SW480 (cell line): ENCODE measurements at regions not wholly inside any gene's neighbourhood (a gene's known extent, or its start where the extent isn't known, plus 50 kb on each side); places are given as distances from the start of the nearest gene placed in this dataset.

Source experiments
- DNase-seq: peaks from one replicate; pipeline ENCODE4 v3.0.0-alpha.2; 2016; ENCODE audit warnings: low spot score

DNA sequence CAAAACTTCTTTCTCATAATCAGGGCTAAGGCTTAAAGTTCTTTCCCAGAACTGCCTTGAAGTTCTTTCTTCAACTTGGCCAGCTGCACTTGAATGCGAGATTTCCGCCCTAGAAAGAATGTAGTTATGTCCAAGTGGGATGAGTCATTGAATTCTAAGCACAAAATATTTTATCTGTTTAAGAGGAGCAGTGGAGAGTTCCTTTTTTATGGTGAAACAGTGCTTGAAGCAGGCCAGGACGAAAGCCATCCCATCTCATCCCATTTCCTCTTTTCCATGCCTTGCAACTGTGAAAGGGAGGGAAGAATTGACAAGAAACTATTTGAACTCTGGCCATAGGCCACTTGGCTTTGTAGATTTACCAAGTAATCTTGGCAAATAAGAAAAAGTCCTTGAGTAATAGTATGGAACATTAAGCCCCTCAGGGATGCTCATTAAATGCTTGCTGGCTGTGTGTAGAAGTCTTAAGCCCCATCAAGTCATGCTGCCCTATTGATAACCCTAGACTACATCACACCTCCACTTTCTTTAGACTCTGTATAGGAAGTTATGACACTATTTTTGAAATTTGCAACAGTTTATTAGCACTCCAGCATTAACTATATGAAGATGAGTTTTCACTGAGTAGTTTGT, 174.5 kb downstream of the KCTD12 start:
- no peak for DNase-seq

DNA sequence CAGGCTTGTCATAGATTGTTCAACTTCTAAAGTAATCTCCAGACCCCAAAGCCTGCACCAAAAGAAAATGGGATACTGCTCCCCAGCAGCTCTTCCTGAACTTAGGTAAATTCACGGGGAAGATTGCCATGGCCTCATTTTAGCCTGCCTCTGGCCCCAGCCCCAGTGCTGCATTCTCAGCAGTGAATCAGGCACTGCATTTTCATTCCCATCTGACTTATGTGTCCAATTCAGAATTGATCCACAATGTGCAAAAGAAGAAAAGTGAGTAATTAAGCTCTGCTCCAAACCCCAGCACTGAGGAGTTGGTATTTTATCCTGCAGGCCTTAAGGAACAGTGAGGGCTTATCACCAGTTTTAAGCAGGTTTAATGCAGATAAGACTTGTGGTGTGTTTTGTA, 176.4 kb downstream of the KCTD12 start:
- no peak for DNase-seq

DNA sequence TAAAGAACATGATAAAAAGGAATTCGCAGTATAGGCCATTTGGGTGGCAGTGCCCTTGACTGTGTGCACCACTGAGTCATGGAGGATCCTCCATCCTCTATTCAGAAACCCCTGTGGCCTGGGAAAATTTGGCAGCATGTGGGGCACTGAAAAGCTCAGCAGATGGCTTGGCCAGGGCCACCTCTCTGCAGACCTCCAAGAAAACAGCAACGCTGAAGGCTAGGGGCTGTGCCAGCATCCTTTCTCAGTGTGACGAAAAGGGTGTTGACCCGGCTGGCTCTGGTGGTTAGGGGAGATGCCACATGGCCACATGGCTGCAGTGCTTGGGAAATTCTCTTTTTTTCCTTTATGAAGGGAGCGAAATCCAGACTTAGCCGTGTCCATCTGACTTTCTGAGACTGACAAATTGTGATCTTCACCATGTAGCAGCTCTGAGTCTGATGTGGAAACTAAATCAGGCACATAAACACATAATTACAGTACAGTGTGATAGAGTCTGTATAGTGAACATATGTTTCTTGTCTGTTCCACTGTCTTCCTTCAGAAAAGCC, 178.0 kb downstream of the KCTD12 start:
- DNase-seq: no peak

DNA sequence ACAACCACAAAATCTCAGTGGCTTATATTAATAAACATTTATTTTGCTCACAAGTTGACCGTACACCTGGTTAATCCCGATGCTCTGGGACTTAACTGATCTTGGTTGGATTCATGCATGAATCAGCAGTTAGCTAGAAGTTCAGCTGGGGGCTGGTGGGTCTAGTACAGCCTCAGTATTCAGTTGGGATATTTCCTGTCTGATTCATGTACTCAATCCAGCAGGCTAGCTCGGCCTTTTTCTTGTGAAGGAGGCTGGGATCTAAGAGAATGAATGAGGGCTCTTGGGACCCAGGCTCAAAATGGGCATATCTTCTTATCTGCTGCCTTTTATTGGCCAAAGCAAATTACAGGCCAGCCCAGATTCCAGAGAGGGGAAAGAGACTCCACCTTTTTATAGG, 178.8 kb downstream of the KCTD12 start:
- no peak for DNase-seq

- no peak for DNase-seq
Observed at GRCh38 chr13:76703621-76704288, 182.4 kb downstream of the KCTD12 start.

GRCh38 chr13:76703216-76703615, 183.0 kb downstream of the KCTD12 start:
- no peak for DNase-seq

GRCh38 chr13:76697288-76697687, 188.9 kb downstream of the KCTD12 start:
- DNase-seq: no peak

DNA sequence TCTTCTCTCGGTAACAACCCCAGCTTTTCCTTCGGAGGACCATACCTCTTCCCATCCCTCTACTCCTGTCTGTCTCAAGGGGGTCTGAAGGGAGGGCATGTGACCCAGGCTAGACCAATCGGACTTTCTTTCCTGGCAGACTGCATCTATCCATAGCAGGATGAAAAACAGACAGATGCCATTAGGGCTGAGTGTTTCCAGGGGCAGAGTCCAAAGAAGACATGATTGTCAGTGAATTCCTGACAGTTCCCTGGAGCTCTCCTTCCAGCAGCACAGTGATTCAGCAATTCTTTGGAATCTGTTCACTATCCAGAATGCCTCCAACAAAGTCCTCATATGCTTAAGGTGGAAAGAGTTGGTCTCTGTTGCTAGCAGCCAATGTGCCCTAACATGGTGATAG, 189.8 kb downstream of the KCTD12 start:
- DNase-seq: no peak

DNA sequence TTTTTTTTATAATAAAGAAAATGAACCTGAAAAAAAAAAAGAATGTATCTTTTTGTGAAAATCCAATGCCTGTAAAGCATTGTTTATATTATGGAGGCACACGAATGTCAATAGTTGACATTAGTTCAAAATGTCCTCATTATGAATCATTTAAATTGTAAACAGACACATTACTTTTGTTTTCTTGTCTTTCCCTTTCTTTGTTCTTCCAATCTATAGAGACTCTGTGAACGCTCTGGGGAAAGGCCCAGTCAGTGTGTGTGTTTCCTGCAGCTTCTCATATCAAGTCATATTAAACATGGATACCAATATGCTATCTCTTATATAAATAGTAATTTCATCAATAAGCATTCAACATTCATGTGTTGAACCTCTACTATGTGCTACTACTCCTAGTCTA, 193.1 kb downstream of the KCTD12 start:
- DNase-seq: no peak

DNA sequence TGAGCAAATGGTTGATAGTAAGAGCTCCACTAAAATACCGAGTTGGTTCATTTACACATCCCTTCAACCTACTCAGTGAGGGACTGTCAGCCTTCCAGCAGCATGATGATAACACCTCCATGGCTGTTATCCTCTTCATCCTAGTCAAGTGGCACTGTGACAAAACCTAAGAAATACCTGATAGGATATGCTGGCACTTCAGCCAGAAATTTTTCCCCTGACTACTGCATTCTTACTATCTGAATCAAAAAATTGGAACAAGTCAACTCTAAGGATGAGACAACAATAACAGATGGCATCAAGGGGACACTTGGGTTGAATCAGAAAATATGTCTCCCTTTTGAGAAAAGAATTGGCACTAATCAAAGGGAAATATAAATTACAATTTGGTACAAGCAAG, 193.9 kb downstream of the KCTD12 start:
- DNase-seq: no peak

- no peak for DNase-seq
Observed at GRCh38 chr13:76690611-76691010, 195.6 kb downstream of the KCTD12 start.

GRCh38 chr13:76687467-76687866, 198.7 kb downstream of the KCTD12 start:
- DNase-seq: no peak

DNA sequence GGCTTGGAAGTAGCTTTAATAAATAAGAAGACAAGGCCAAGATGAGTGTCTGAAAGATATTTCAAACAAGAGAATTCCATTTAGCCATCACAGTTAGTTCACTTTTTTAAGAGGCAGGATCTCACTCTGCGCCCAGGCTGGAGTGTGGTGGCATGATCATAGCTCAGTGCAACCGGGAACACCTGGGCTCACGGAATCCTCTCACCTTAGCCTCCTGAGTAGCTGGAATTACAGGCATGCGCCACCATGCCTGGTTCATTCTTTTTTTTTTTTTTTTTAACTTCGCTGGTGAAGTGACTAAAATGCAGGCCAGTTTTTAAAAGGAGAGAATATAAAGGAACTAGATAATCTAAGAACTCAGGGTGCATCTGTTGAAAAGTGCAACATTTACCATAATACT, 200.3 kb downstream of the KCTD12 start:
- no peak for DNase-seq

DNA sequence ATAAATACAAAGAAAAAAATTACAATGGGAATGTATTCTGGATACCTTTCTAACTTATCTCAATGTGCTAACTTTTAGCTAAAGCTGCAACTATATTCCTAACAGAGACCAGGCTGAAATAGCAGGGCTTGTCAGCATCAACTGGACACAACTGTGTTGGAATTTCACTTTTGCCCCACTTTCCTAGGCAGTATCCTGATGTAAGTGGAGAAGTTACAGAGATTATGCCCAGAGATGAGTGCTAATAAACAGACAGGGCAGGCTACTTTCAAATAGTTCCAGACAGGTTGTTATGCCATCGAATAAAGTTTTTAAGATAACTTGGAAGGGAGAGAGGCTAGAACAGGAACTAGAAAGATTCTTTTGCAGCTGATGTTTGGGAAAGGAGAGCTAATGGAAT, 201.9 kb downstream of the KCTD12 start:
- no peak for DNase-seq

DNA sequence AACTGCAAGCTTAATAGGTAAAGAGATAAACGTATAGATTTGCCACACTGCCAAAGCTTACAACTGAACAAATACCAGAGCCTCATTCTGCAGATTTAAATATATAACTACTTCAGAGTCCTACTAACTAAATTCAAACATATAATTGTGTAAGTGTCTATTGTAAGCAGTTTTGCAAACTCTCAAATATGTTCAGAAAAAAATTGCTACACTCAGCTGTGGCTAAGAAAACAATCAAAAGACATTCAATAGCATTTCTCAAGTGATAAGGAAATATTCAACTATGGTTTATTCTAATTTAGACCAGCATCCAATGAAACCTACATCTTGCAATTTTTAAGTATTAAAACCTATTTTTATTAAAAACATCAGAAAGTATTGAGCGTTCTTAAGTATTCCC, 202.4 kb downstream of the KCTD12 start:
- DNase-seq: no peak

- no peak for DNase-seq
Observed at GRCh38 chr13:76683168-76683567, 203.0 kb downstream of the KCTD12 start.

- no peak for DNase-seq
Observed at GRCh38 chr13:76680112-76680511, 206.1 kb downstream of the KCTD12 start.

GRCh38 chr13:76677043-76677442, 209.2 kb downstream of the KCTD12 start:
- DNase-seq: no peak

GRCh38 chr13:76672420-76672819, 213.8 kb downstream of the KCTD12 start:
- peak; percentile 53 for DNase-seq

DNA sequence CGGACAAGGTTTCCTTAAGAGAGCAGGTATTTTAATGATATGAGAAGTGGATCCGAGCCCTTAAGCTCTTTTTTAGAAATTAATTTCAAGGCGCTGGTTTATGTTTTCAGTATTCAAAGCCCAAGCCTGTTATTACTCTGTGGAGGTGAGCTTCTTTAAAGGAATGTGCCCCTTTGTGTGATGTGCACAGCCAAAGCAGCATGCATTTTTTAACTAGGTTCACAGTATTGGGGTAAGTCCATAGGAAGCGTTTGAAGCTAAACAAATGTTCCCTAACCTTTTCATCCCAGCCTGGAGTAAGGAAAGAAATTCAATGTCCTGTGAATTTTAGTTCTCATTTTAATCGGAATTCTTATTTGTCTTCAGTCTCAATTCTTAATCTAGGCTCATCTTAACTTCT, 217.5 kb downstream of the KCTD12 start:
- DNase-seq: no peak

- no peak for DNase-seq
Observed at GRCh38 chr13:76668141-76668540, 218.1 kb downstream of the KCTD12 start.

DNA sequence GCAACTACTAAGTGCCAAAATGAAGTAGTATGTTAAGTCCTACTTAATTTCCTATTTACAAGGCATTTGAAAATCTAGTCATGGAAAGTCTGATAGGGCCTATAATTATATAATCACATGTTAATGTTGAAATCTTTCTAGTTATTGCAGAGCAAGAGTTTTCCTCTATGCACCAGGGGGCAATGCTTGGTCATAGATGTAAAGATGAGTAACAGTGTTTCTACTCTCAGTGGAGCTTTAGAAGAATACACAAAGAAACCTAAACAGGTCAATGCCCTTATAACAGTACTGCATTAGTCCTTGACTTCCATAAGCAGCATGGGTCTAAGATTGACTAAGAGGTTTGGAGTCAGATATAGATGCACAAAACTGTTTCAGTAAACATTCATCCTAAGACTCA, 218.7 kb downstream of the KCTD12 start:
- DNase-seq: peak; percentile 3

DNA sequence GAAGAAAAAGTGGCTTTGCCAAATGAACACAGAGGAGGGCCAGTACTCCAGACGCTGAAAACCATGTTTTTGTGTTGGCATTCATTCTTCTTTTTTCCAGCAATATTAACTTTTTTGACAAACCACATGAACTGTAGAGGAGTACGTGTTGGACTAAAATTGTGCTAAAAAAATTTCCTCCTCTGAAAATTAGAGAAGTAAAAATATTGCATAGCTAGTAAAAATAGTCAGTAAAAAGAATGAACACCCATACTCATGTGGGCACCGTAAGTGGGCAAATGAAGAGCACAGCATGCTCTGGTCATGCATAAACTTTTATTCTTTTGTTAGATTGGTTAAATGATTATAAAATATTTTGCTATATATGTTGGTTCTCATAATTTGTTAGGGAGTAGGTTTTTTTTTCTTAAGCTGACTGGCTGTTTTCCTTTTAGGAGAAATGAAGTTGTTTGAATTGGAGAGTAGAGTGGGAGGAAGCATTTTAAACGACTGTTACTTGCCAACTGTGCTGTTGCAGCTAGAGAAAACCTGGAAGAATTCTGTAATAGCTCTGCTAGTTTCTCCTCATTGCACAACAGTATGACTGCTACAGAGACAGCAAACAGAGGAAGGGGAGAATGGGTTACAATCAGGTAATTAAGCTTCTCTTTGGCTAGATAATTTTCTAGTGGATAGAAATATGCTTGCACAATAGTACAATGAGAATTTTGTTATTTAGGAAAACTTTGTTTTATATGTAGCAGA, 222.4 kb downstream of the KCTD12 start:
- DNase-seq: no peak
